ENCODE measurements at regions not wholly inside any gene's neighbourhood (a gene's known extent, or its start where the extent isn't known, plus 50 kb on each side); places are given as distances from the start of the nearest gene placed in this dataset.

DNA sequence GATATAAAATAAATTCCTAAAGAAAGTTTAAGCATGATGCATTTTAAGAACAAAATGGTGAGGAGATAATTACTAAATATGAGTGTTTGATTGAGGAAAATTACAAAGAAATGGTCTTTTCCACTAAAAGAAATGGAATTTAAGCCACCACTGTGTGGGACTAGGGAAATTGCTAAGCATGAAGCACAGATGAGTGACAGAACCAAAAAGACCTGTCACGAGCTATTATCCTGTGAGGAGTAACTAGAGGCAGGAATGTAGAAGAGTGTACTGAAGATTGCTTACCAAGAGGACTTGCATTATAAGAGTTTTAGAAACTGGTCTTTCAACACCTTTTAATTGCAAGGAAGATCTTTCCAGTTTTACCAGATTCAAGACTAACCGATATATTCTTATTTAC is 193.6 kb upstream of the PRR16 start:
- TF ChIP-seq CTCF (IDR thresholded peaks at IDR 0.05; ENCODE audit: insufficient read depth, low read depth, low read length) (no peak), EZH2 (IDR thresholded peaks at IDR 0.05; ENCODE audit: insufficient read depth, low read length) (no peak)
